Fibroblast of villous mesenchyme (primary cell): ENCODE measurements at regions not wholly inside any gene's neighbourhood (a gene's known extent, or its start where the extent isn't known, plus 50 kb on each side); places are given as distances from the start of the nearest gene placed in this dataset.

ENCODE experiments used
- DNase-seq: peaks from one replicate; pipeline ENCODE4 v3.0.0-alpha.2; 2010; ENCODE audit warnings: low read depth
- H3K4me3 ChIP-seq: 2 replicates; pipeline ENCODE4 v1.5.1; 2011; ENCODE audit warnings: low read depth, mild to moderate bottlenecking, low read length
- TF ChIP-seq, protein P1 (sequence below): IDR thresholded peaks from 2 replicates; pipeline ENCODE4 v1.5.1; 2012; ENCODE audit warnings: low read depth, mild to moderate bottlenecking, low read length; ENCODE audit not compliant: insufficient read depth

DNA sequence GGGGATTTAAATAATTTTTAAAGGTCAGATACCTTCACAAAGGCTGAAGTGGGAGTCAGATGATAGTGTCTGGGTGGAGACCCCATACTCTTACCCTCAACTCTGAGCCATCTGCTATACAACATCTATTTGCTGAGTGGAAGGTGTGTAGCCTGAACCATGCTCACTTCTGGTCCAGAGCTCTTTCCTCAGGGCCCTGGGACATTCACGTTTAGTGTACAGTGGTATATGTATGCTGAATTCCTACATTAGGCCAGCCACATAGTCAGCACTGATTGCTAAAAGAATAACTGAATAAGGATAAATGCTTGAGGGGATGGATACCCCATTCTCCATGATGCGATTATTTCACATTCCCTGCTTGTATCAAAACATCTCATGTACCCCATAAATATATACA lies 107.3 kb downstream of the KIF26A start:
- H3K4me3 ChIP-seq, result no peak overlapping the region
- no peak for DNase-seq
- TF ChIP-seq, protein P1, sequence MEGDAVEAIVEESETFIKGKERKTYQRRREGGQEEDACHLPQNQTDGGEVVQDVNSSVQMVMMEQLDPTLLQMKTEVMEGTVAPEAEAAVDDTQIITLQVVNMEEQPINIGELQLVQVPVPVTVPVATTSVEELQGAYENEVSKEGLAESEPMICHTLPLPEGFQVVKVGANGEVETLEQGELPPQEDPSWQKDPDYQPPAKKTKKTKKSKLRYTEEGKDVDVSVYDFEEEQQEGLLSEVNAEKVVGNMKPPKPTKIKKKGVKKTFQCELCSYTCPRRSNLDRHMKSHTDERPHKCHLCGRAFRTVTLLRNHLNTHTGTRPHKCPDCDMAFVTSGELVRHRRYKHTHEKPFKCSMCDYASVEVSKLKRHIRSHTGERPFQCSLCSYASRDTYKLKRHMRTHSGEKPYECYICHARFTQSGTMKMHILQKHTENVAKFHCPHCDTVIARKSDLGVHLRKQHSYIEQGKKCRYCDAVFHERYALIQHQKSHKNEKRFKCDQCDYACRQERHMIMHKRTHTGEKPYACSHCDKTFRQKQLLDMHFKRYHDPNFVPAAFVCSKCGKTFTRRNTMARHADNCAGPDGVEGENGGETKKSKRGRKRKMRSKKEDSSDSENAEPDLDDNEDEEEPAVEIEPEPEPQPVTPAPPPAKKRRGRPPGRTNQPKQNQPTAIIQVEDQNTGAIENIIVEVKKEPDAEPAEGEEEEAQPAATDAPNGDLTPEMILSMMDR, result no peak

DNA sequence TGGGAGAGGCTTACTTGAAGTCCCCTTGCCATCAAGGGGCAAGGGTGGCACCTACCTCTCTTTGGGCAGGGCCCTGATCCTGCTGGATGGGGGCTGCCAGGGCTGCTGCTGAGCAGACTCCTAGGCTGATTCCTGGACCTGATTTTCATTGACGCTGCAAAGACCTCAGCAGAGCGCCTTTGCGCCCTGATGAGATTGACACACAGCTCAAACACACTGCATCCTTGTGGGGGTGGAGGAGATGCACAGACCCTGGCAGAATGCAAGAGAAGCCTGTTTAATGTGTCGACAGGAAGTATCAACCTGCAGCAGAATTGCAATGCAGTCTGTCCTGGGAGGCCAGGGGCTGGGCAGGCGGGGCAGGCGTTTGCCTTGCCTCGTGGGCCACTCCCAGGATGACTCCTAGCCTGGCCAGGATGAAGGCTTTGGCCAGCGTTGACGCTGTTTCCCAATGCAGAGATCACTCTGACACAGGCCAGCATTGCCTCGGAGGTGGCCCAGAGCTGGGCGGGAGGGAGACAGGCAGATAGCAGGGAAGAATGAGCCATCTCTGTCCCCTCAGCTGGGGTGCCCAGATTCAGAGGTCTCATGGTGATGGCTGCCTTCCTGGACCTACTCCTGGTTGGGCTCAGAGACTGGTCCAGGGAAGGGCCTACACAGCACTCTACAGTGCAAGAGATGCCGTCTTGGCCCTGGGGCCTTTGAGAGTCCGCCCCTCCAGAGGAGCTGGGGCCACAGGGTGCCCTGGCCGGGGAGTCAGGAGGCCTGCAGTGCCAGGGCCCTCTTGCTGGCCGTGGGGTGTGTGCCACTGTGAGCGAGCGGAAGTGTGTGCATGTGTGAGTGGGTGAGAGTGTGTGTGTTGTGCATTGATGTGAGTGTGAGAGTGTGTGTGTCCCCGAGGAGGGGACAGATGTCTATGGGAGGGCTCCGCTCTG lies 108.3 kb downstream of the KIF26A start:
- no peak overlapping the region for H3K4me3 ChIP-seq
- no peak for DNase-seq
- TF ChIP-seq, protein P1, result no peak

GRCh38 chr14:104247336-104248202 lies 109.2 kb downstream of the KIF26A start:
- no peak overlapping the region for H3K4me3 ChIP-seq
- DNase-seq, result no peak
- TF ChIP-seq, protein P1, result no peak

- TF ChIP-seq, protein P1, result no peak
- H3K4me3 ChIP-seq, result no peak overlapping the region
- DNase-seq, result no peak
Measured at GRCh38 chr14:104248203-104249055, 110.0 kb downstream of the KIF26A start.

DNA sequence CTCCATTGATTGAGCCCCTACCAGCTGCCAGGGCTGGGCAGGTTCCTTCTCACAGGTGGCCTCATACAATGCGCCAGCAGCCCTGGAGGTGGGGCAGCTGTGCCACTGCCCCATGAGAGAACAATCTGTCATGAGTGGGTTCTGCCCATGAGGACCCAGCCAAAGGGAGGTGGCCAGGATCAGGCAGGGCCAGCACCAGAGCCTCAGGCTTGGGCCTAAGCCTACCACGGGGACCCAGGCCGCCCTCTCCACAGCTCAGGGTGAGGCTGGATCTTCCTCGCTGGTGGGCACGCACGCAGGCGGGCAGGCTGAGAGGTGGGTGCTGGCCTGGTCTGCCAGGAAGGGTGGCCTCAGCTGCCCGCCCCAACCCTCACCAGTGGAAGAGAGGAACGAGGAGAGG lies 110.7 kb downstream of the KIF26A start:
- TF ChIP-seq, protein P1, result no peak
- H3K4me3 ChIP-seq, result no peak overlapping the region
- DNase-seq, result no peak

DNA sequence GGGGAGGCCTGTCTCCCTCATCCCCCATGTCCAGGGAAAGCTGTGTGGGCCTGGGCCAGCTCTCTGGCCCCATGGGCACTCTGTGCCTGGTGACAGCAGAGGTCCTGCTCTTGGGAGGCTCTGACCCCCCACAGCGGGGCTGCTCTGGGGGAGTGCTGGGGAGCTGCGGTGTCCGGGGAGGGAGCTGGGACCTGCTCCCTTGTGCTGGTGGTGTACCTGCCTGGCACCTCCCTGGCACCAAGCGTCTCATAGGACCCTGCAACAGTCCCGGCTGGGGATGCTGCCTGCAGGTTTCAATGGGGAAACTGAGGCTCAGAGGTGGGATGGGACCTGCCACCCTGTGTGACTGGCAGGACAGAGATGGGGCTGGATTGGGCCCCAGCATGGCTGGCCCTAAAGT lies 111.3 kb downstream of the KIF26A start:
- TF ChIP-seq, protein P1, result no peak
- no peak overlapping the region for H3K4me3 ChIP-seq
- no peak for DNase-seq
